ENCODE measurements at regions not wholly inside any gene's neighbourhood (a gene's known extent, or its start where the extent isn't known, plus 50 kb on each side); places are given as distances from the start of the nearest gene placed in this dataset.

DNA sequence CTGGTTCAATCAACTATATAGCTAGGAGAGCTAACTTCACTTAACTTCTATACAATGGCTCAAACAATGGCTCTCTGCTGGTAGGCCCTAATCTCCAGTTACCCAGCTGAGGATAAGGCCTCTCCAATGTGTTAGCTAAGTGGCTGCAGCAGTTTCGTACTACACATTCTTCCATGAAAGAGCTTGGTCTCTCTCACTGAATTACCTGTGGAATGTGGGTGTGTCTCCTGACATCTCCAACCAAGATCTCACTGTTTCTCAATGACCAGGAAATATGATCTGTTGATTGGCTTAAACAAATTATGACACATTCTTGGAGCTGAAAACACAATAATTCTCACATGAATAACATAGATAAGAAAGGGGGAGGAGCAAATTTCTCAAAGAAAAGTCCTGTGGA, 169.8 kb upstream of the ROBO1 start:
- TF ChIP-seq CTCF (conservative IDR thresholded peaks at IDR 0.05) (no peak), ZFX (IDR thresholded peaks at IDR 0.05) (no peak)
